LHCN-M2 (cell line): ENCODE measurements at regions not wholly inside any gene's neighbourhood (a gene's known extent, or its start where the extent isn't known, plus 50 kb on each side); places are given as distances from the start of the nearest gene placed in this dataset.
"Not testable (repeated sequence)": the region's sequence is repeated elsewhere in the genome, so short reads cannot be mapped to it uniquely, and the experiment has no call there.

ENCODE experiments used
- DNase-seq: peaks from one replicate; pipeline ENCODE4 v3.0.0-alpha.2; 2012; ENCODE audit warnings: low read depth

- no peak for DNase-seq
Measured at GRCh38 chr5:82436291-82436690, 158.1 kb upstream of the RPS23 start.

- DNase-seq, result not testable (repeated sequence)
Measured at GRCh38 chr5:82434696-82435660, 156.8 kb upstream of the RPS23 start.

DNA sequence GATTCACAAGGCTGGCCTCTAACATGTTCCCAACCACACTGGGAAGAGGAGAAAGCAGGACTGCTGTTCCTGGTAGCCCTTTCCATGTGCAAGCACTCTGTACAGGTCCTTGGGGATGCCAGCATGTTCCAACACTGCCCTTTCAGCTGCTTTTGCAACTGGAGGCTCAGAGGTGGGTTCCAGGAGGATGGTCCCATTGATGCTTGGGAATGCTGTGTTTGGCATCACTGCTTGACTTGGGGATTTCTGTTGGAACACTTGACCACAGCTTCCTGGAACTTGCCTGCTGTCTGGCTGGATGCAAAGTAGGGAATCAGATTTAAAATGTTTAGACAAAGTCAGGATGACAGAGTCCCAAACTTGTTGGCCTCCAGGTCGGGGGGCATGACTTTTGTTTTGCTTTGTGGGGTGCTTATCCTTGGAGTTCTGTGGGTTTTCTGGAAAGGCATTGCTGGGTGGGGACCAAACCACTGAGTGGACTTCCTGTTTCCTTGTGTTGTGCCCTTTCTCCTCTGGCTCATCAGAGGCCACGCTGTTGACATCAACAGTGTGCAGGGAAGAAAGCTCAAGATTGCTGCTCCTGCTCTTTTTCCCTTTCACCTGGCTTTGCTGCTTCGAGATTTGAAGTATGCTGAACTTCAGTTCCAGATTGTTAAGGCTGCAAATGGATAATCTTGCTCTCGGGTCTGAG lies 148.5 kb upstream of the RPS23 start:
- no peak for DNase-seq

GRCh38 chr5:82425591-82425990 lies 147.4 kb upstream of the RPS23 start:
- DNase-seq, result no peak

DNA sequence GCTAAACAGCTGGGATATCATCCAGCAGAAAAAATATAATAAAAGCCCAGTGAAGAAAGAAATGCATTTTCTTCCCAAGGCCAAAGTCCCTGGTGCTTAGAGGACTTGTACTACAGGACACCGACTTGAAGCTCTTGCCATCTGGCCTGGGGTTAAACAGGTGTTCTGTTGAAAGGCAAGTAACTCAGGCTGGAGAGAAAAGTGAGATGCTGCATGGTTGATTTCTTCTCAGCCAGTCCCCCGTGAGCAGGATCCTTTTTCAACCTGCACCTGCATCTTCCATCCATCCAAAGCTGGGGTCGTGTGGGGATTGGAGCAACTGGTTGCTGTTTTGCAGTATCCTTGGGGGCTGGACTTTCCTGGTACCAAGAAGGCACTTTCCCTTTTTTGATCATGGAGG lies 146.1 kb upstream of the RPS23 start:
- DNase-seq, result no peak

GRCh38 chr5:82422751-82423181 lies 144.6 kb upstream of the RPS23 start:
- no peak for DNase-seq

- DNase-seq, result no peak
Measured at GRCh38 chr5:82422001-82422740, 144.0 kb upstream of the RPS23 start.

GRCh38 chr5:82421119-82421518 lies 143.0 kb upstream of the RPS23 start:
- DNase-seq, result peak; percentile 87

GRCh38 chr5:82420524-82420923 lies 142.4 kb upstream of the RPS23 start:
- not testable (repeated sequence) for DNase-seq

DNA sequence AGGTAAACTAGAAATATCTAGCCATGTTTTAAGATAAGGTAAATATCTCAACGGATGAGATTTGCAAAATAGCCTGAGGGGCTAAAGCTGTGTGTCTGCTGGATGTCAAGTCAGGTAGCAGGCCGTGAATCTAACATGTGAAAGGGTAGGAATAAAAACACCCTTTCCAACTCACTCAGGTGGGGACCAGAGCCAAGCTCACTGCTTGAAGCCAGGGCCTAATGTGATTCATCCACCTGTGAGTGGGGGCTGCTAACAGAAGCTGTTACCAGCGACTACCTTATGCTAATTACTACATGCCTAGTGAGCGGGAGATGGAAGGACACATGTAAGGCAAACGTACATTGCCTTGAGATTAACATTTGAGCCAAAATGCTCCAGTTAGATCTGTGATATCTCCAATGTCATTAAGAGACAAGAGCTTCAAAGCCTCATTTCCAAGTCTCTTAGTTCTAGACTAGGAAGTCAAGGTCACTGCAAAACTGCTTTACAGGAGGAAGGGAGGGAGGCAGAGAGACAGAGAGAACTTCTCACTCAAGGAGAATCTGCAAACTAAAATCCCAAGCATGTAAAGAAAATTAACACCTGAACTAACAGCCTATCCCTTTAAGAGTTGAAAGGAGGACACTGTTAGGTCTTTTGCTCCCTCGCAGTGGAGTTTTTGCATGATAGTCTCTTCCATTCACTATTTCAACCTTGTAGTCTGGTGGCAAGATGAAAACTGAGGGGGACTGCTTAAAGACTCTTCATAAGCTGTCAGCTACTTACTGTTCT lies 141.6 kb upstream of the RPS23 start:
- no peak for DNase-seq

- no peak for DNase-seq
Measured at GRCh38 chr5:82418608-82418950, 140.4 kb upstream of the RPS23 start.

DNA sequence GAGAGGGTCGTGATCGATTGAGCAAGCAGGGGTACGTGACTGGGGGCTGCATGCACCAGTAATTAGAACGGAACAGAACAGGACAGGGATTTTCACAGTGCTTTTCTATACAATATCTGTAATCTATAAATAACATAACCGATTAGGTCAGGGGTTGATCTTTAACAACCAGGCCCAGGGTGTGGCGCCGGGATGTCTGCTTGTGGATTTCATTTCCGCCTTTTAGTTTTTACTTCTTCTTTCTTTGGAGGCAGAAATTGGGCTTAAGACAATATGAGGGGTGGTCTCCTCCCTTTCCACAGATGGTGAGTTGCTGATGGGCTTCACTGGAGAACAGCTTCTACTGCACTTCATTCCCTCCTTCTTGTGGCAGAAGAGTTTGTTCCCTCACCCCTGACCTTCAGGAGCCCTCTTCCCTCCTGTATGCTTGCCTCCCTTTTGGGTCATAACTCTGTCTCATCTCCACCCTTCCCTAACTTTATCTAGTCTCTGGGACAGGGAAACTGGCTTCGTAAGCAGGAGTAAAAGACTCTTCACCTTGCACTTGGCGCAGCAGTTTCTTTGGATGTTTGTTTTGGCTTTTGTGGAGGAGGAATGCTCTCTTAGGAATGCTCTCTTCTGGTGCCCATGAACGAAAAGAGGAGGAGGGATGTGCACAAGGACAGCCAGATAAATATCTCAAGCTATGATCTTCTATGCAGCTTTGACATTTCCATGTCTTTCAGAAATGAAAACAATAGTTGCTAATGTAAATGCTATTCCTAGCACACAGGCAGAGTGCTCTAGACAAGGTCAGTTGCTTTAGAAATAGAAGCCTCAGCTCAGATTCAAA lies 139.8 kb upstream of the RPS23 start:
- DNase-seq, result no peak

DNA sequence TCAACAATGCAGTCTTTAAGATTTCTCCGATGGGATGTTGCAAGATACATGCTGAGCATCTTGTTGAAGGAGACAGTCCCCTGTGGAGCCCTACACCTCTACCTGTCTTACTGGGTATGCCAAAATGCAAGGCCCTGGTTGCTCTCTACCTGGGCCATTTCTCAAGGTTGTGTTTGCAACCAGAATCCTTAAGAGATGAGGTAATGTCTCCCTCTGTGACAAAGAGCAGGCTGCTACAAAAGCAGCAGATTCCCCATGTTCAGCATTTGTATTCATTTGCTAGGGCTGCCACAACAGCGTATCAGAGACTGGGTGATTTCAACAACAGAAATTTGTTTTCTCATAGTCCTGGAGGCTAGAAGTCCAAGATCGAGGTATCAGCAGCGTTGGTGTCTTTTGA lies 138.4 kb upstream of the RPS23 start:
- no peak for DNase-seq

- DNase-seq, result no peak
Measured at GRCh38 chr5:82414041-82414388, 135.9 kb upstream of the RPS23 start.

DNA sequence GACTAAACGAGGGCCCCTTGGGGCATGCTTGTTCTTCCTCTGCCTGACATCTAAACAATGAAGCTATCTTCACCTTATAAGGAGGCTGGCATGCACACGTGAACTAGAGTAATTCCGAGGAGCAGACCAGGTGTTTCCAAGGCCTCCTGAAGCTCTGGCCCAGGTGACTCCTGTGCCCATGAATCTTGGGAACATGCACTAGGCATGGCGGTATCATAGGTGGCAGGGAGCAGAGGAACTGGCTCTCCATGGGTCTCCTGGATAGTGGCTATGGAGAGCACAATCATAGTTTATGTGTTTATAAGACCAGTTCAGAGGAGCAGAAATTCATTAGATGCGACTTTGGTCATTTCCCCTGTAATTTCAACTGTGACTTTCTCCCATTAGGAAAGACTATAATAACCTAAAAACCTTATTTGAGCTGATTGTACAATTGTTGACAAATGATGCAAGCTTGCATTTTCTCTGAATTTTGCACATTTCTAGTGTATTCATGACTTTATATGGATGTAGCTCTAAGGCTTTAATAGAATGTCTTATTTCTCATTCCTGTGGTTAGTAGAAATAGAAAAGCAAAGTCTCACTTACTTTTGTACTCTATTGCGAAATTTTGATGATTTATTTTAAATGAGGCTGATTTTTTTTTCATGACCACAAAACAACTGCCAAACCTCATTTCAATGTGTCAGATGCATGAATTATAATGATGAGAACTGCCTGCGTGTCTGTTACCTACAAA lies 135.3 kb upstream of the RPS23 start:
- DNase-seq, result peak; percentile 95

- DNase-seq, result no peak
Measured at GRCh38 chr5:82408033-82408432, 129.9 kb upstream of the RPS23 start.

DNA sequence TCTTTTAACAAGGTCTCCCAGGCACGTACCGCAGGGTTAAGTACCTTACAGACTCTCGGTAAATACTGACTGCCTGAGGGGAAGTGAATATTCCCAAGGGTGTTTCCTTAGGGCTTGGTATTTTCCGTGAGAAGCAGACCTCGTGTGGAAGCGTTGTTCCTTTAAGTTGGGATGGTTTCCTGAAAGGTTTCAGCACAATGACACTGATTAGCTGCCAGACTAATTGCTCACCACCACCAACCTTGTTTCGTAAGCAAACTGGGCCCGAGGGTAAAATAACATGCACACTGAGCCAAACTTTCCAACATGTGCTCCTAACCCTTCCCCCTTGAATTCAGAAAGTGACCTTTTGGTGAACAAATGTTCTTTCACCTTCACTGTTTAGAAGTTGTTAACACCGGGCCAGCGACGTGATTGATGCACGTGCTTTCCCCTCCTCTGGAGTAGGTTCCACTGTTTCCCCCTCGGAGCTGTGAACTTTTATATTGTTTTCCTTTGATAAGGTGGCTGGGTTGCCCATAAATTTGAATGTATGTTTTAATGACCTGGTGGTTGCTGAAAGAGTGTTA lies 128.1 kb upstream of the RPS23 start:
- DNase-seq, result peak; percentile 94

DNA sequence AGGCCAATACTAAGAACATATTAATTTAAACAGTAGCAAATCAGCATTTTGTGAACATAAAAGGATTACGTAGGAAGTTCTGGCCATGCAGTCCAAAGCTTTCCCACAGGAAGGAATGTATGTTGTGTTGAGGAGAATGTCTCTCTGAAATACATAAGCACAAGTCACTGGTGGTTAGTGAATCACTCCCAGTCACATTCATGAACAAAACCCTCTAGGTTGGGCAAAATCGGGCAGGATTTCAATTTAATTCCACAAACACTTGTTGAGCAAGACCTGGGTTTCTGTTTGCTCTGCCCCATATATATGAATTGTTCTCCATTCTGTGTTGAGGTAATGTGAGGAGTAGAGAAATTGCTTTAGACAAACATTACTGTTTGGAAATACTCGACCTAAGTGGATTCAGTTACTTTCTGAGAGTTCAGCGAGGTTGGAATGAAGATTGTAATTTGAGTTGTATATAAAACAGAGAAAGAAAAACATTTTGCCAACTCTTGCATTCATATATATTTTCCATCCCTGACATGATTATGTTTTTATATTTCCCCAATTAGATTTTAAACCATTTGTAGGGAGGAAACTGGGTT lies 127.6 kb upstream of the RPS23 start:
- peak; percentile 99 for DNase-seq

- DNase-seq, result peak; percentile 86
Measured at GRCh38 chr5:82405161-82405560, 127.0 kb upstream of the RPS23 start.
